WTC11 (cell line): ENCODE measurements at regions not wholly inside any gene's neighbourhood (a gene's known extent, or its start where the extent isn't known, plus 50 kb on each side); places are given as distances from the start of the nearest gene placed in this dataset.

Experiments used
- ATAC-seq: fragments of 200-7000 bp; cut with Tn5 transposase; 2 replicates; pipeline ENCODE4 v1.10.0; 2021; ENCODE audit warnings: mild to moderate bottlenecking, moderate library complexity
- CTCF ChIA-PET: fragments of 300-600 bp; sonication (Branson Sonifier 250); formaldehyde crosslinking; loops from one replicate; lab custom pipeline; 2021; ENCODE audit warnings: antibody characterized with exemption; lab: Charles Lee
- POLR2A ChIA-PET: fragments of 350-600 bp; sonication (Branson Sonifier 250); formaldehyde crosslinking; loops from one replicate; lab custom pipeline; 2021; ENCODE audit warnings: antibody characterized with exemption; lab: Charles Lee
- DNase-seq: peaks from one replicate; pipeline ENCODE4 v3.0.0; 2021; ENCODE audit warnings: low spot score
- H3K27ac Mint-ChIP-seq: 2 replicates; pipeline ENCODE4 v1.8.0; 2021; ENCODE audit warnings: mixed read lengths
- H3K27me3 Mint-ChIP-seq: 2 replicates; pipeline ENCODE4 v1.8.0; 2021; ENCODE audit warnings: low read depth, mild to moderate bottlenecking, moderate library complexity, mixed read lengths
- H3K36me3 Mint-ChIP-seq: 2 replicates; pipeline ENCODE4 v1.8.0; 2021; ENCODE audit warnings: mixed read lengths
- H3K4me1 Mint-ChIP-seq: 2 replicates; pipeline ENCODE4 v1.8.0; 2022; ENCODE audit warnings: mixed read lengths
- H3K4me3 Mint-ChIP-seq: 2 replicates; pipeline ENCODE4 v1.8.0; 2021; ENCODE audit warnings: mild to moderate bottlenecking, moderate library complexity, mixed read lengths
- H3K9me3 Mint-ChIP-seq: 2 replicates; pipeline ENCODE4 v1.8.0; 2021; ENCODE audit warnings: mixed read lengths
- ATF1 ChIP-seq: sonication (generic); formaldehyde crosslinking; IDR thresholded peaks from 2 replicates; pipeline ENCODE4 v1.8.1; 2023; ENCODE audit warnings: mild to moderate bottlenecking, moderate library complexity, missing genetic modification reagents
- ATF2 ChIP-seq: sonication (generic); formaldehyde crosslinking; IDR thresholded peaks from 2 replicates; pipeline ENCODE4 v1.8.1; 2022; ENCODE audit warnings: low read depth, missing genetic modification reagents, borderline replicate concordance
- CTCF ChIP-seq: fragments of 200-600 bp; IDR thresholded peaks from 2 replicates; pipeline ENCODE4 v1.8.0; 2022; ENCODE audit warnings: antibody characterized with exemption
- E2F5 ChIP-seq: sonication (generic); formaldehyde crosslinking; IDR thresholded peaks from 2 replicates; pipeline ENCODE4 v1.8.1; 2022; ENCODE audit warnings: mild to moderate bottlenecking, moderate library complexity, missing genetic modification reagents
- EMX1 ChIP-seq: fragments of 250-450 bp; sonication (Bioruptor Pico); IDR thresholded peaks from 2 replicates; pipeline ENCODE4 v1.8.0; 2021; ENCODE audit warnings: mild to moderate bottlenecking
- FOXP4 ChIP-seq: sonication (generic); formaldehyde crosslinking; IDR thresholded peaks from 2 replicates; pipeline ENCODE4 v1.8.0; 2022; ENCODE audit warnings: mild to moderate bottlenecking, missing genetic modification reagents
- GTF2I ChIP-seq: fragments of 250-450 bp; sonication (Bioruptor Pico); conservative IDR thresholded peaks from 2 replicates; pipeline ENCODE4 v1.4.0; 2021; ENCODE audit warnings: mild to moderate bottlenecking
- IRF2 ChIP-seq: sonication (generic); formaldehyde crosslinking; IDR thresholded peaks from 2 replicates; pipeline ENCODE4 v1.8.0; 2022; ENCODE audit warnings: low read depth, missing genetic modification reagents, borderline replicate concordance
- PRDM15 ChIP-seq: sonication (generic); formaldehyde crosslinking; IDR thresholded peaks from 2 replicates; pipeline ENCODE4 v1.8.0; 2022; ENCODE audit warnings: missing genetic modification reagents
- SMAD4 ChIP-seq: sonication (generic); formaldehyde crosslinking; IDR thresholded peaks from 2 replicates; pipeline ENCODE4 v1.8.0; 2022; ENCODE audit warnings: mild to moderate bottlenecking, missing genetic modification reagents
- STAT6 ChIP-seq: sonication (generic); formaldehyde crosslinking; conservative IDR thresholded peaks from 2 replicates; pipeline ENCODE4 v1.8.1; 2023; ENCODE audit warnings: mild to moderate bottlenecking, low read depth, missing genetic modification reagents, moderate library complexity
- USF1 ChIP-seq: sonication (generic); formaldehyde crosslinking; IDR thresholded peaks from 2 replicates; pipeline ENCODE4 v1.8.0; 2022; ENCODE audit warnings: mild to moderate bottlenecking, missing genetic modification reagents
- USF2 ChIP-seq: sonication (generic); formaldehyde crosslinking; IDR thresholded peaks from 2 replicates; pipeline ENCODE4 v1.8.1; 2023; ENCODE audit warnings: mild to moderate bottlenecking, missing genetic modification reagents, moderate library complexity
- ZNF121 ChIP-seq: sonication (generic); formaldehyde crosslinking; IDR thresholded peaks from 2 replicates; pipeline ENCODE4 v1.8.0; 2023; ENCODE audit warnings: missing genetic modification reagents
- ZNF512 ChIP-seq: sonication (generic); formaldehyde crosslinking; IDR thresholded peaks from 2 replicates; pipeline ENCODE4 v1.8.1; 2022; ENCODE audit warnings: missing genetic modification reagents, borderline replicate concordance

- TF ChIP-seq EMX1 (CRISPR knock-in tag) = no peak
- no peak for TF ChIP-seq PRDM15
- no peak for TF ChIP-seq USF2 (CRISPR knock-in tag)
- TF ChIP-seq USF1 (CRISPR knock-in tag) = no peak
- no peak for TF ChIP-seq GTF2I (CRISPR knock-in tag)
- TF ChIP-seq ATF2 (CRISPR knock-in tag) = no peak
- no peak for TF ChIP-seq CTCF
- TF ChIP-seq STAT6 (CRISPR knock-in tag) = no peak
- TF ChIP-seq ZNF512 (CRISPR knock-in tag) = no peak
Measured at GRCh38 chr22:48961705-48962104, 866.0 kb downstream of the BRD1 start (continued).

GRCh38 chr22:48960980-48961660 lies 866.6 kb downstream of the BRD1 start:
- H3K27me3 Mint-ChIP-seq = no peaks in the 10 kb centered on the region
- peaks cover 22% of the 10 kb centered on the region for H3K9me3 Mint-ChIP-seq
- H3K4me1 Mint-ChIP-seq = peaks cover 23% of the 10 kb centered on the region
- H3K27ac Mint-ChIP-seq = no peak overlapping the region
- no peak for DNase-seq
- H3K36me3 Mint-ChIP-seq = no peaks in the 10 kb centered on the region
- ChIA-PET POLR2A (no interaction called here), CTCF (no interaction called here)
- no peak; the same call in 1 of the 2 replicates for ATAC-seq
- H3K4me3 Mint-ChIP-seq = no peak overlapping the region
- TF ChIP-seq ZNF121 (CRISPR knock-in tag) = no peak
- TF ChIP-seq ATF1 (CRISPR knock-in tag) = no peak
- no peak for TF ChIP-seq SMAD4 (CRISPR knock-in tag)
- no peak for TF ChIP-seq E2F5 (CRISPR knock-in tag)
- no peak for TF ChIP-seq IRF2 (CRISPR knock-in tag)
- TF ChIP-seq FOXP4 (CRISPR knock-in tag) = no peak
